Gastroesophageal sphincter (tissue), 3 donors: ENCODE measurements at regions not wholly inside any gene's neighbourhood (a gene's known extent, or its start where the extent isn't known, plus 50 kb on each side); places are given as distances from the start of the nearest gene placed in this dataset.

Experiments
- POLR2A ChIP-seq, 2 donors: fragments of 450-650 bp; IDR thresholded peaks; one replicate each; pipeline ENCODE4 v1.6.1; 2017; ENCODE audit warnings: antibody characterized with exemption in 2 of 2, mild to moderate bottlenecking in 2 of 2, moderate library complexity in 1 of 2
- POLR2AphosphoS5 ChIP-seq: sonication (generic); formaldehyde crosslinking; IDR thresholded peaks from one replicate; pipeline ENCODE4 v1.6.1; 2017; ENCODE audit warnings: antibody characterized with exemption
- TF ChIP-seq, protein P1 (sequence below), 4 experiments: fragments of 200-600 bp in 2 of 4; fragments of 450-650 bp in 2 of 4; sonication (generic) in 1 of 4; IDR thresholded peaks; one replicate each; pipeline ENCODE4 v1.5.1; 2017 to 2019; ENCODE audit warnings: antibody characterized with exemption in 4 of 4, mild to moderate bottlenecking in 2 of 4, moderate library complexity in 2 of 4

DNA sequence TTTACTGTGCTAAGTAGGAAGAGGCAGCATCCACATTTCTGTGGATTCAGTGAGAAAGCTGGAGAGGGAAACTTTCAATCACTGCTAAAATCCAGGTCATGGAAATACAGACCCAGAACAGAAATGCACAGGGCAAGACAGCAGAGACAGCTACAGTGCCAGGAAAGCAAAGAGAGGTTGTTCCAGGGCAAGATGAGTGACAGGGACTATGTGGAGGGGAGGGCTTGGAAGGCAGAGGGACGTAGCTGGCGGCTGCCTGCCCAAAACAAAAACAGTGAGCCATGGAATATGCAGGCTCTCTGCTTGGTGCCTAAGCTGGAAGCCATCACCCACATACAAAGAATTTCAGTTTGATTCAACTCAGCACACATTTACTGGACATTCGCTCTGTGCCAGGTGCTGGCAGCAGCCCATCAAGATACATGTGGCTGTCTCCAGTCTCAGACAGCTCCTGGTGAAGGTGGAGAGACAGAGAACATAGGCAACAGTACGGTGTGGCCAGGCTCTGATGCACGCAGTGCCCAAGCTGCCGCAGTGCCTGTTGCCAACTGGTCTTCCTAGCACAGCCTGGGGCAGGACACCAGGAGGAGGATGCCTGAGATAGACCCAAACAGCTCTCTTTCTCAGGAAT lies 88.7 kb downstream of the AIPL1 start:
- TF ChIP-seq, protein P1, sequence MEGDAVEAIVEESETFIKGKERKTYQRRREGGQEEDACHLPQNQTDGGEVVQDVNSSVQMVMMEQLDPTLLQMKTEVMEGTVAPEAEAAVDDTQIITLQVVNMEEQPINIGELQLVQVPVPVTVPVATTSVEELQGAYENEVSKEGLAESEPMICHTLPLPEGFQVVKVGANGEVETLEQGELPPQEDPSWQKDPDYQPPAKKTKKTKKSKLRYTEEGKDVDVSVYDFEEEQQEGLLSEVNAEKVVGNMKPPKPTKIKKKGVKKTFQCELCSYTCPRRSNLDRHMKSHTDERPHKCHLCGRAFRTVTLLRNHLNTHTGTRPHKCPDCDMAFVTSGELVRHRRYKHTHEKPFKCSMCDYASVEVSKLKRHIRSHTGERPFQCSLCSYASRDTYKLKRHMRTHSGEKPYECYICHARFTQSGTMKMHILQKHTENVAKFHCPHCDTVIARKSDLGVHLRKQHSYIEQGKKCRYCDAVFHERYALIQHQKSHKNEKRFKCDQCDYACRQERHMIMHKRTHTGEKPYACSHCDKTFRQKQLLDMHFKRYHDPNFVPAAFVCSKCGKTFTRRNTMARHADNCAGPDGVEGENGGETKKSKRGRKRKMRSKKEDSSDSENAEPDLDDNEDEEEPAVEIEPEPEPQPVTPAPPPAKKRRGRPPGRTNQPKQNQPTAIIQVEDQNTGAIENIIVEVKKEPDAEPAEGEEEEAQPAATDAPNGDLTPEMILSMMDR (IDR thresholded peaks at IDR 0.05): no peak
- TF ChIP-seq POLR2AphosphoS5: no peak
- no peak for TF ChIP-seq POLR2A (IDR thresholded peaks at IDR 0.05)
